GM04504 (cell line): ENCODE measurements at regions not wholly inside any gene's neighbourhood (a gene's known extent, or its start where the extent isn't known, plus 50 kb on each side); places are given as distances from the start of the nearest gene placed in this dataset.
"Not testable (repeated sequence)": the region's sequence is repeated elsewhere in the genome, so short reads cannot be mapped to it uniquely, and the experiment has no call there.

Experiments
- DNase-seq: peaks from one replicate; pipeline ENCODE4 v3.0.0-alpha.2; 2012; ENCODE audit warnings: low read depth

DNA sequence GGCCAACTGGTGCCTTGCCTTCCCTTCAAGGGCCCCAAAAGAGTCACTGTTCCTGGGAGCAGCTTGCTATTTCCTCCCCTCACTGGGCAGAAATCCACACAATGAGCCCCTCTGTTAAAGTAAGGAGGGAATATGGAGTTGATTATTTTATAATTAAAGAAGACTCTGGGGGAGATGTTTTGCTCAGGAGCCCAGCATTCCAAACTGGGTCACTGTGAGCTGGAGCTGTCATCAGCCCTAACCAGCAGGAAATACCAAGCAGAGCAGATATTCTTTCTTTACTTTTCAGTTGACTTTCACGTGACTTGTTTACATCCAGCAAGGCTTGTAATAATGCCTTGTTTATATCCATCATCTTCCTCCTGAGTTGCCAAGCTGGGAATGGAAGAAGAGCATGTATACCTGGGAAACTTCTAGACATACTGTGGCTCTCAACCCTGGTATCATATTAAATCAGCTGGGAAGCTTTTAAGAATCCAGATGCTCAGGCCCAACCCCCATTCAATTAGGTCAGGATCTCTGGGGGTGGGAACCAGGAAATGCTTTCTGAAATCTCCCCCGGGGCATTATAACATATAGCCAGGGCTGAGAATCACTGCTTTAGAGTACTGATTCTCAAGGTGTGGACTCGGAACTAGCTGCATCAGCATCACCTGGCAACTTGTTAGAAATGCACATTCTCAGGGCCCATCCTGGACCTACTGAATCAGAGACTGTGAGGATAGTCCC is 175.6 kb upstream of the MYLIP start:
- peak; percentile 30 for DNase-seq

GRCh38 chr6:15952231-15953151 is 176.4 kb upstream of the MYLIP start:
- no peak for DNase-seq

GRCh38 chr6:15950962-15951569 is 177.8 kb upstream of the MYLIP start:
- DNase-seq: no peak

DNA sequence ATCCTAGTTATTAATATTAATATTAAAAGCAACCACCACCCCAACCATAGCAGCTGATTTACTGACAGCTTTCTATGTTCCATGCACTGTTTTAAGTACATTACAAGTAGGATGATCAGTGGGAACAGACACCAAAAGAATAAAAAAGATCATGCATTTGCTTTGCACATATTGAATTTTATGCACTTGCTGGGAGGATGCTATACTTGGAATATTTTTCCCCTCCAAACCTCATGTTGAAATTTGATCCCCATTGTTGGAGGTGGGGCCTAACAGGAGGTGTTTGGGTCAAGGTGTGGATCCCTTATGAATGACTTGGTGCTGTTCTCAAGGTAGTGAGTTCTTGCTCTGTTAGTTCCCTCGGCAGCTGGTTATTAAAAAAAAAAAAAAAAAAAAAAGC is 178.9 kb upstream of the MYLIP start:
- DNase-seq: no peak

DNA sequence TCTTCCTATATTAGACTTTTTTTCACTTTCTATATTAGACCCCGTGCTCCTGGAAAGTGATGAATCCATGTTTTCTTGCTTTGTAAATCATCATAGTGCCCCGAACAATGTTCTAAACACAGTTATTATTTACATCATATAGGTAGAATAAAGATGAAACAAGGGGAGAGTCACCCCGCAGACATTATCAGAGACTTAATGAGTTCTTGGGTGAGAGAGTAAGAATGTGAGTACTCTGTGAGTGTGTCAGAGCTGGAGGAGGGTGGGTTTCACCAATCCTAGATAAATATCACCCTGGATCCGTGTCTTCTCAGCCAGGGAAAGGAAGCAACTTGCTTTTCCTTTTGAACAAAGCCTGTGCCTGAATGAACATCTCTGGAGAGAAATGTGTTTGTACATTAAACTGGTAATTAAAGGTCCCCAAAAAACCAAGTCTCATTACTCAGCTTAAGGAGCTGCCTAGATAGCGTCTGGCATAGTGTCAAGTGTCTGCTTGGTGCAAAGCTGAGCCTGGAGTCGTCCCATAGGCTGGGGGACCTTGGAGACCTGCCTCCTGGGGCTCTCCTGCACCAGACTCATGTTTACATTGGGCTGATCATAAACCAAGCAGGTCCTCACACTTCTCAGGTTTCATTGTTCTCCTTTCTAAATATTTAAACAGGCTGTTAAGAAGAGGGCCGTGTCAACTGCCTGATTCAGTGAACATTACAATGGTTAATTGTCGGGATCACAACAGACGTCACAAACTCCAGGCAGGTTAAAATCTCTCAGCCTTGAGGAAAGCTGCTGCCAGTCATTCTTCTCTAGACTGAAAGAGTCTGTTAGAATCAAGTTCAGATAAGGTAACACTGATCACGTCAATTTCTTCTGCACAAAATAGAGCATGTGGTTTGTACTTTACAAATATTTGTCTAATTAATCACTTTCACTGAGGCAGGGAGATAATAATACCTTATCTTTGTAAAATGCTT is 179.7 kb upstream of the MYLIP start:
- no peak for DNase-seq

DNA sequence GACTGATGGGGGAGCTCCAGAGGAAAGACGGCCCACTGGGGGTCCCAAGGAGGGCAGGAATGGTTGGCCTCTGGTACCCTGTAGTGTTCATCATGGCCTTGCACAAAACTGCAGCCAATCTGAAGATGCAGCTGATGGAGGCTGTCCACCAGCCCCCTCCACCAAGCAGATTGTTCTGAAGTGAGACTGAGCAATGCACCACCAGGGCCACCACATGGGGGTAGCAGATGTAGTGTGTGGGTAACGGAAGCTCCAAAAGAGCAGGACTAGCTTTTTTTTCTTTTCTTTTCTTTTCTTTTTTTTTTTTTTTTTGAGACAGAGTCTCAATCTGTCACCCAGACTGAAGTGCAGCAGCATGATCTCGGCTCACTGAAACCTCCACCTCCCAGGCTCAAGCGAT is 181.0 kb upstream of the MYLIP start:
- no peak for DNase-seq

DNA sequence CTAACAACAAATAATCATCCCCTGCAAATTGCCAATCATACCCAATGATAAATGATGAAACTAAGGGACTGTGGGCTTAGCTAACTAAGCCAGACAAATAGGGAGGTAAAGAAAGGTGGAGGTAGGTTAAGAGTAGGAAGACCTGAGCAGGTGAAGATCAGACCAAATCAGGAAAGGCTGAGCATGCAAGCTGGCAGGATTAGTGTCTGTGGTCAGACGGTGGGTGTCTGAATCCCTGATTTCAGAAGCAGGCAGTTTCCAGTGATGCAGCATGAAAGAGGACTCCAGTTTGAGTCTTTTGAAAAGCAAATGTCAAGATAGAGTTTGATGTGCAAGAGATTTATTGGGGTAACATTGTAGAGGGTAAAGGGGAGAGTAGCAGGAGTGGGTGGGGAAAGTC is 181.4 kb upstream of the MYLIP start:
- no peak for DNase-seq

DNA sequence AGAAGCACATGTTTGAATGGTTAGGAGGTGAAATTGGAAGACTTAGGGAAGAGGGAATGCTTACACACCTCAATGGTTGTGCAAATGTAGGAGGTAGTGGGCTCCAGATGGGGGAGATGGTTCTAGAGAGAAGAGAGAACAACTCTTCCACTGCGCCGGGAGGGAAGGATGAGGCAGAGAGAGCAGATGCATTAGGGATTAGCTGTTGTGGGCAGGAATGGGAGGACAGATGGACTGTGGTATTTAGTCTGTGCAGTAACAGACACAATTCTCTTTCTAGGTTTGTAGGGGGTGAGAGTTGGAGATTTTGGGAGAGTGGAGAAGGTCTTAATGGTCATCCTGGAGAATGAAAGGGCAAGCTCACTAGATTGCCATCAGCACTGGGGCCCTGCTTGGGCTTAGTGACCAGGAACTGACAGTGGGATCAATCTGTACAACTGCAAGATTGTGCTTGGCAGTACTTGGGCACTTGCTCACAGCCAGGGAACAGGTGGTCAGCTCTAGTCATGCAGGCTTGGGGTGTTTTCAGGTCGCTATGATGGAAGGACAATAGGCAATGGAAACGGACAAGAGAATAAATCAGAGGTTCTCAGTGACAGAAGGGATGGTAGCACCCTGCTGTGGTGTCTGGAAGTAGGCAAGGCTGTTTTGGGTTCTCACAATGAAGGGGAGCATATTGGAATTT is 182.0 kb upstream of the MYLIP start:
- no peak for DNase-seq

DNA sequence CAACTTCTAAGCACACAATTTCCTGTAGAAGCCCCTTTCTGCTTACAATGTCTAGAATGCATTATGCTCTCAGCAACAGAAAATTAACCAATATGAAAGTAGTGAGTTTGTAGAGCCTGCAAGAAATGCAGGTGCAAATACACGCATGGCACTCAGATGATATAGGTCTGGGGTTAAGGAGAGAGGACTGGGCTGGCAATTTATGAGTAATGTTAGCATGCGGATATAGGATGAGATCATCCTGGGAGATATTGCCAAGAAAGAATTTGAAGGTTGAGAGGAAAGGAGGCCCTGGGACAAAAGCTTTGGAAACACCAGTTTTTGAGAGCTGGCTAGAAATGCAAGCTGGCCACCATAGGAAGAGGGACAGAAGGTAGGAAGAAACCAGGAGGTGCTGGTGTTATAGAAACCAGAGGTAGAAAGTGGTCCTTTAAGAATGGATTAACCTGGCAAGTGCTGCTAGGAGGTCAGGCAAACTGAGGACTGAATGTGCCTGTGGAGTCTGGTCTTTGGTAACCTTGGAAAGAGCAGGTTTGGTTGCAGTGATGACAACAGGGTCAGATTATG is 183.2 kb upstream of the MYLIP start:
- peak; percentile 36 for DNase-seq

GRCh38 chr6:15943423-15943822 is 185.5 kb upstream of the MYLIP start:
- DNase-seq: no peak

- DNase-seq: no peak
Observed at GRCh38 chr6:15941168-15941567, 187.7 kb upstream of the MYLIP start.

DNA sequence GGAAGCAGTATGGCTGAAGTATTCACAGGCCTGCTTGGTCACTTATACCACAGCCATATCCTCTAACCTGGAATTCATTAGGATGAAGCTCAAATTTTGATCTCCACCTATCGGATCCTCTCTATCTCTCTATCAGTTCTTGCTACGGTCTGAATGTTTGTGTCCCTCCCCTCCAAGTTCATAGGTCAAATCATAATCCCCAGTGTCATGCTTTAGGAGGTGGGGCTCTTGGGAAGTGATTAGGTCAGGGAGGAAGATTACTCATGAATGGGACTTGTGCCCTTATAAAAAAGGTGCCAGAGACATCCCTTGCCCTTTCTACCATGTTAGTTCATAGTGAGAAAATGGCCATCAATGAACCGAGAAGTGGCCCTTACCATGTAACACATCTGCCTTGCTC is 190.8 kb upstream of the MYLIP start:
- DNase-seq: no peak

- DNase-seq: no peak
Observed at GRCh38 chr6:15937602-15938001, 191.3 kb upstream of the MYLIP start.

DNA sequence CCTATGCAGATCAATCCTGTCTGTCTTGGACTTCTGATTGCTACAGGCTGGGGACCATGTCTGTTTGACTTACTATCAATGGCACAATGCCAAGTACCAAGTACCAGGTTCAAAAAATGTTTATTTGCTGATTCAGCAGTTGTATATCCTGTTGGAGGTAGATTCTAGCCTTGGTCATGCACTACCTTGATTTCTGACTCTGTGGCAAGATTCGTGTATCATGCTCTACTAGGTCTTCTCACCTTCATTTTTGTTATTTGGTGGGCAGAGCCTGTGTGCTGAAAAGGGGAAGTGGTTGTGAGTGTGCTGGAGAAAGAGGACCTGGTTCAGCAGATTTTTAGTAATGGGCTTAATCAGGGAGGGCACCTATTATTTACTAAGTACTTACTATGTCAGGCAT is 192.4 kb upstream of the MYLIP start:
- no peak for DNase-seq

DNA sequence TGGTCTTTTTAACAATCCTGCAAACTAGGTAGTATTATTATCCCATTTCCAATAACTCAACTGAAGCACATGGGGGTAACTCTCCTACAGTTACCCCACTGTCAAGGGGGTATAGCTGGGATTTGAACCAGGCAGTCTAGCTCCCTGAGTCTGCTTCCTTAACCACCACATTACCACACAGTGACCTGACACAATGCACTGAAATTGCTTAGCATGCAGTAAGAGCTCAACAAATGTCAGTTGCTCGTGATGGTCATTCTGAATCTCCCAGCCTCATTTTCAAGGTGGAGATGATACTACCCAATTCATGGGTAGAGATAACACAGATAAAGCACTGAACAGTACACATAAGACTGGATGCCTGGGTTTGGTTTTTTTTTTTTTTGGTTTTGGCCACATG is 193.2 kb upstream of the MYLIP start:
- DNase-seq: no peak

DNA sequence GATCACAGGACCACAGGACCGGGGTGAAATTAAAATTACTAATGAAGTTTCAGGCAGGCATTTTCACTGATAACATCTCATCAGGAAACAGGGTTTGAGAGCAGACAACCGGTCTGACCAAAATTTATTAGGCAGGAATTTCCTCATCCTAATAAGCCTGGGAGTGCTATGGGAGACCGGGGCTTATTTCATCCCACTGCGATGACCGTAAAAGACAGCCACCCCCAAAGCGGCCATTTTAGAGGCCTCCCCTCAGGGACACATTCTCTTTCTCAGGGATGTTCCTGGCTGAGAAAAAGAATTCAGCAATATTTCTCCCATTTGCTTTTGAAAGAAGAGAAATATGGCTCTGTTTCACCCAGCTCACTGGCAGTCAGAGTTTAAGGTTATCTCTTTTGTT is 197.2 kb upstream of the MYLIP start:
- not testable (repeated sequence) for DNase-seq

DNA sequence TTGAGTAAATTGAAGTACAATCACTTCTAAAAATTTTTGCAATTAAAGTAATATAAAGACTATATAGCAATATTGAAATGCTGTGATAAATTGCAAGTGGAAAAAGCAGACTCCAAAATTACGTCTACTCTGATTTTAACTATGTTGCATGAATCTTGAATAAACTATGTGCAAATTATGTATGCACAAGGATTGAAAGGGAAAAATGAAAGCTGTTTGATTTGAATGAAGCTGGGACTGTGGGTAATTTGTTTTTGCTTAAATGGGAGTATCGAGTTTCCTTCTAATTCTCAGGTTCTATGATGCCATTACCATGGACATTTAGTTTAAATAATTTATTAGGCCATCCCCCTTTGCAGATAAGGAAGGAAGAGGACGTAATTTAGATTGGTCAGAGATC is 198.7 kb upstream of the MYLIP start:
- DNase-seq: no peak

DNA sequence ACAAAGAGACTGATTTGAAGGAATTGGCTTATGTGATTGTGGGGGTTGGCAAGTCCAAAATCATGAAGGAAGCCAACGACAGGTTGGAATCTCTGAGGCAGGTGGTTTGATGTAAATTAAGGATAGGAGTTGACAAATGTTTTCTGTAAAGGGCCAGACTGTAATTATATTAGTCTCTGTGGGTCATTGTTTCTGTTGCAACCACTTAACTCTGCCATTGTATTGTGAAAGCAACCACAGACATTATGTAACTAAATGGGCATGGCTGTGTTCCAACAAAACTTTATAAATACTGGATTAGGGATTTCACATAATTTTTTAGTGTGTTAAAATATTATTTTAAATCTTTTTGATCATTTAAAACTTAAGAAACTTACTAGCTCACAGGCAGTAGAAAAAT is 199.2 kb upstream of the MYLIP start:
- no peak for DNase-seq

- peak; percentile 24 for DNase-seq
Observed at GRCh38 chr6:15927531-15928225, 201.2 kb upstream of the MYLIP start.

DNA sequence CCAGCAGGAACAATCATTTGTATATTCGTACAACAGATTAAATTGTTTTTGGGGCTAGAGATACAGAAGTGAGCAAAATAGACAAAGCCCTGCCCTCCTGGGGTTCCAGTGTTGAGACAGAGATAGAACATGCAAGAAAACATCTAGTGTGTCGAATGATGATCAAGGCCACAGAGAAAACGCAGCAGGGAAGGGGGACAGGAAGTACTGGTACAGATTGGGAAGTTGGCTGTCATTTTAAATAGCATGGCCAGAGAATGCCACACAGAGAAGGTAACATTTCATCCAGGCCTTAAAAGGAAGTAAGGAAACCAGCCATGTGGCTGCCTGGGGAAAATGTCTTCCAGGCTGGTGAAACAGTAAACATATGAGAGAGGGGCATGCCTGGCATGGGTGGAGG is 202.6 kb upstream of the MYLIP start:
- no peak for DNase-seq
